Sigmoid colon (tissue), 6 donors: ENCODE measurements at regions not wholly inside any gene's neighbourhood (a gene's known extent, or its start where the extent isn't known, plus 50 kb on each side); places are given as distances from the start of the nearest gene placed in this dataset.

Source experiments
- DNase-seq: peaks from one replicate; pipeline ENCODE4 v3.0.0-alpha.2; 2019
- H3K27ac ChIP-seq, 4 donors: fragments of 200-600 bp; sonication (generic); one replicate each; pipeline ENCODE4 v1.5.1; 2016 to 2019; ENCODE audit warnings: mild to moderate bottlenecking in 1 of 4
- H3K27me3 ChIP-seq, 3 donors: fragments of 200-600 bp; sonication (generic); one replicate each; pipeline ENCODE4 v1.5.1; 2019; ENCODE audit warnings: mild to moderate bottlenecking in 1 of 3
- H3K36me3 ChIP-seq, 4 donors: fragments of 200-600 bp; sonication (generic); one replicate each; pipeline ENCODE4 v1.5.1; 2016 to 2019
- H3K4me1 ChIP-seq, 4 donors: fragments of 200-600 bp; sonication (generic); one replicate each; pipeline ENCODE4 v1.5.1; 2017 to 2019
- H3K4me3 ChIP-seq, 4 donors: fragments of 200-600 bp; sonication (generic); one replicate each; pipeline ENCODE4 v1.5.1; 2017 to 2019; ENCODE audit warnings: mild to moderate bottlenecking in 2 of 4, moderate library complexity in 1 of 4
- H3K9me3 ChIP-seq, 4 donors: fragments of 200-600 bp in 3 of 4; sonication (generic) in 3 of 4; one replicate each; pipeline versions ENCODE4 v1.5.1 to v1.6.1; 2013 to 2019
- CTCF ChIP-seq, 4 experiments: fragments of 450-650 bp in 3 of 4; fragments of 200-600 bp in 1 of 4; IDR thresholded peaks; one replicate each; pipeline ENCODE4 v1.5.1; 2016 to 2019; ENCODE audit warnings: antibody characterized with exemption in 4 of 4, mild to moderate bottlenecking in 3 of 4, moderate library complexity in 2 of 4
- EP300 ChIP-seq, 4 donors: sonication (generic); formaldehyde crosslinking; IDR thresholded peaks; one replicate each; pipeline ENCODE4 v1.6.1; 2017; ENCODE audit warnings: antibody characterized with exemption in 4 of 4
- POLR2A ChIP-seq, 2 donors: fragments of 450-650 bp; IDR thresholded peaks; one replicate each; pipeline ENCODE4 v1.6.1; 2016; ENCODE audit warnings: antibody characterized with exemption in 2 of 2, mild to moderate bottlenecking in 2 of 2, moderate library complexity in 2 of 2
- POLR2AphosphoS5 ChIP-seq, 4 donors: sonication (generic); formaldehyde crosslinking; IDR thresholded peaks; one replicate each; pipeline ENCODE4 v1.6.1; 2017; ENCODE audit warnings: antibody characterized with exemption in 4 of 4
- WGBS, 2 donors: extraction: QIAGEN DNeasy Blood & Tissue Kit; methylation state at CpG; one replicate each; pipeline ENCODE4 v1.1.7; 2013; 5-methylcytosine and 5-hydroxymethylcytosine counted together
- intact Hi-C: fragments of 100-400 bp; cut with DNase I; formaldehyde crosslinking; loops from one replicate; pipeline ENCODE4 v1.15.1; 2023
- donor health status: healthy with polysubstance abuse.
- donor health status: healthy.

- intact Hi-C loops: no loop called here
These were observed 89.5 kb downstream of the MAT2B start for GRCh38 chr5:163594951-163595350.

GRCh38 chr5:163595932-163596607 lies 90.7 kb downstream of the MAT2B start:
- Histone ChIP-seq H3K9me3 (no peaks in the 10 kb centered on the region), H3K36me3 (no peaks in the 10 kb centered on the region), H3K4me3 (no peak overlapping the region), H3K4me1 (peaks cover 0 to 19% (median 3%) of the 10 kb centered on the region in 4 donors), H3K27ac (no peak overlapping the region), H3K27me3 (no peaks in the 10 kb centered on the region)
- intact Hi-C loops: no loop called here
- TF ChIP-seq POLR2A (IDR thresholded peaks at IDR 0.05) (no peak), CTCF (IDR thresholded peaks at IDR 0.05) (no peak), EP300 (IDR thresholded peaks at IDR 0.05) (no peak), POLR2AphosphoS5 (IDR thresholded peaks at IDR 0.05) (no peak)
- WGBS, 2 donors: 70 to 81% methylated on average over 6 of the region's 6 CpGs
- no peak for DNase-seq

More at GRCh38 chr5:163594951-163595350, 89.5 kb downstream of the MAT2B start:
- no peaks in the 10 kb centered on the region for H3K27me3 ChIP-seq
- H3K36me3 ChIP-seq: no peaks in the 10 kb centered on the region
- peaks cover 0 to 19% (median 3%) of the 10 kb centered on the region in 4 donors for H3K4me1 ChIP-seq
- no peaks in the 10 kb centered on the region for H3K9me3 ChIP-seq
- DNase-seq: no peak
- TF ChIP-seq POLR2AphosphoS5 (IDR thresholded peaks at IDR 0.05) (no peak), EP300 (IDR thresholded peaks at IDR 0.05) (no peak), CTCF (IDR thresholded peaks at IDR 0.05) (no peak), POLR2A (IDR thresholded peaks at IDR 0.05) (no peak)
- no peak overlapping the region for H3K4me3 ChIP-seq
- peak overlapping the region in 1 of 4 donors; percentile 10 for H3K27ac ChIP-seq
- WGBS, 2 donors: 71 to 81% methylated on average over 3 of the region's 3 CpGs

GRCh38 chr5:163596608-163597315 lies 91.3 kb downstream of the MAT2B start:
- H3K9me3 ChIP-seq: no peaks in the 10 kb centered on the region
- H3K27me3 ChIP-seq: no peaks in the 10 kb centered on the region
- 78 to 83% methylated on average over 5 of the region's 5 CpGs for WGBS, 2 donors
- no peaks in the 10 kb centered on the region for H3K36me3 ChIP-seq
- DNase-seq: no peak
- TF ChIP-seq CTCF (IDR thresholded peaks at IDR 0.05): no peak
- TF ChIP-seq POLR2AphosphoS5 (IDR thresholded peaks at IDR 0.05): no peak
- TF ChIP-seq POLR2A (IDR thresholded peaks at IDR 0.05): no peak
- no peak for TF ChIP-seq EP300 (IDR thresholded peaks at IDR 0.05)
- H3K4me3 ChIP-seq: no peak overlapping the region
- peaks cover 0 to 19% (median 3%) of the 10 kb centered on the region in 4 donors for H3K4me1 ChIP-seq
- intact Hi-C loops: no loop called here
- no peak overlapping the region for H3K27ac ChIP-seq

GRCh38 chr5:163604013-163604412 lies 98.6 kb downstream of the MAT2B start:
- no peaks in the 10 kb centered on the region for H3K27me3 ChIP-seq
- H3K36me3 ChIP-seq: no peaks in the 10 kb centered on the region
- intact Hi-C loops: no loop called here
- H3K27ac ChIP-seq: no peak overlapping the region
- 40 to 43% methylated on average over 4 of the region's 4 CpGs for WGBS, 2 donors
- H3K9me3 ChIP-seq: no peaks in the 10 kb centered on the region
- DNase-seq: no peak
- no peak overlapping the region for H3K4me3 ChIP-seq
- no peaks in the 10 kb centered on the region for H3K4me1 ChIP-seq
- TF ChIP-seq EP300 (IDR thresholded peaks at IDR 0.05) (no peak), POLR2AphosphoS5 (IDR thresholded peaks at IDR 0.05) (no peak), CTCF (IDR thresholded peaks at IDR 0.05) (no peak), POLR2A (IDR thresholded peaks at IDR 0.05) (no peak)
